GM12864 (cell line): ENCODE measurements at regions not wholly inside any gene's neighbourhood (a gene's known extent, or its start where the extent isn't known, plus 50 kb on each side); places are given as distances from the start of the nearest gene placed in this dataset.

Experiments
- DNase-seq: peaks from one replicate; pipeline ENCODE4 v3.0.0-alpha.2; 2011; ENCODE audit warnings: low read depth
- H3K4me3 ChIP-seq: 2 replicates; pipeline ENCODE4 v1.5.1; 2011; ENCODE audit warnings: mild to moderate bottlenecking, low read depth, low read length, control low read depth
- TF ChIP-seq, protein P1 (sequence below): IDR thresholded peaks from 2 replicates; pipeline ENCODE4 v1.5.1; 2011; ENCODE audit warnings: low read depth, mild to moderate bottlenecking, moderate library complexity, low read length, control low read depth, inconsistent platforms; ENCODE audit errors: missing control alignments

DNA sequence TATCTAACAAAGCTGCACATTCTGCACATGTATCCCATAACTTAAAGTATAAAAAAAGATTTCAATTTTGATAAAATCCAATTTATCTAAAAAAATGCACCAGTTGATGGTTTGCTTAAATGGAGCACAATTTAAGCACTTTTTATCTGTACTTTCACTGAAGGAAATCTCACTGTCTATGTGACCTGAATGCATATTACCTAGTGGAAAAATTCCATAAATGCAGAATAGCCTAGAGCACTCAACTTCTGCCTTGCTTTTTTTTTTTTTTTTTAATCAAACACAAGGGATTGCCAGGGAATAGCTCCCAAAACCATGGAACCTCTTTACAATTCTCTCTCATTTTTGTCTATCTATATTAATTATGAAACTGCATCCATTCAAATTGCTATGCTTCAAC, 80.4 kb downstream of the RFPL4B start:
- H3K4me3 ChIP-seq, result no peak overlapping the region
- no peak for DNase-seq
- TF ChIP-seq, protein P1, sequence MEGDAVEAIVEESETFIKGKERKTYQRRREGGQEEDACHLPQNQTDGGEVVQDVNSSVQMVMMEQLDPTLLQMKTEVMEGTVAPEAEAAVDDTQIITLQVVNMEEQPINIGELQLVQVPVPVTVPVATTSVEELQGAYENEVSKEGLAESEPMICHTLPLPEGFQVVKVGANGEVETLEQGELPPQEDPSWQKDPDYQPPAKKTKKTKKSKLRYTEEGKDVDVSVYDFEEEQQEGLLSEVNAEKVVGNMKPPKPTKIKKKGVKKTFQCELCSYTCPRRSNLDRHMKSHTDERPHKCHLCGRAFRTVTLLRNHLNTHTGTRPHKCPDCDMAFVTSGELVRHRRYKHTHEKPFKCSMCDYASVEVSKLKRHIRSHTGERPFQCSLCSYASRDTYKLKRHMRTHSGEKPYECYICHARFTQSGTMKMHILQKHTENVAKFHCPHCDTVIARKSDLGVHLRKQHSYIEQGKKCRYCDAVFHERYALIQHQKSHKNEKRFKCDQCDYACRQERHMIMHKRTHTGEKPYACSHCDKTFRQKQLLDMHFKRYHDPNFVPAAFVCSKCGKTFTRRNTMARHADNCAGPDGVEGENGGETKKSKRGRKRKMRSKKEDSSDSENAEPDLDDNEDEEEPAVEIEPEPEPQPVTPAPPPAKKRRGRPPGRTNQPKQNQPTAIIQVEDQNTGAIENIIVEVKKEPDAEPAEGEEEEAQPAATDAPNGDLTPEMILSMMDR, result no peak

DNA sequence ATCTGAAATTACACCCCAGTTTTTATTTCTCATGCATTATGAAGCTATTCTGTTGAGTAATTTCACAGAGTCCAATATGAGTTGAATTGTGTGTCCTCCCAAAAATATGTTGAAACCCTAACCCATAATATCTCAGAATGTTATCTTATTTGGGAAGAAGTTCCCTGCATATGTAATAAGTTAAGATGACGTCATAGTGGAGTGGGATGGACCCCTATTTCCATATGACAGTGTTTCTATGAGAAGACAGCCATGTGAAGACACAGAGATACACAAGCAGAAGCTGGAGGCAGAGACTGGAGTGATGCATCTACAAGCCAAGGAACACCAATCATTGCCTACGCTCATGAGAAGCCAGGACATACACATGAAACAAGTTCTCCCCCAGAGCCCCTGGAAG, 81.3 kb downstream of the RFPL4B start:
- no peak for DNase-seq
- no peak overlapping the region for H3K4me3 ChIP-seq
- TF ChIP-seq, protein P1, result no peak

DNA sequence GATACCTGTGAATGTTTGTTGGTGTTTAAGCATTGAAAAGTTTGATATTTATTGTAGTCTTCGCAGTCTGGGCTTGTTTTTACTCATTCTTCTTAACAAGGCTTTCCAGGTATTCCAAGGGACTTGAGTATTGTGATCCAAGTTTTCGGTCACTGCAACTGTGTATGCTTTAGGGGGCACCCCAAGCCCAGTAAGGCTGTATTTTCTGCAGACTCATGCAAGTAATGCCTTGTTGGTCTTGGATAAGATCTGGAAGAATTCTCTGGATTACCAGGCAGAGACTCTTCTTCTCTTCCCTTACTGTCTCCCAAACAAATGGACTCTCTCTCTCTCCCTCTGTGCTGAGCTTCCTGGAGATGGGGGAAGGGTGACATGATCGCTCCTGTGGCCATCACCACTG, 82.1 kb downstream of the RFPL4B start:
- TF ChIP-seq, protein P1, result no peak
- DNase-seq, result no peak
- no peak overlapping the region for H3K4me3 ChIP-seq

DNA sequence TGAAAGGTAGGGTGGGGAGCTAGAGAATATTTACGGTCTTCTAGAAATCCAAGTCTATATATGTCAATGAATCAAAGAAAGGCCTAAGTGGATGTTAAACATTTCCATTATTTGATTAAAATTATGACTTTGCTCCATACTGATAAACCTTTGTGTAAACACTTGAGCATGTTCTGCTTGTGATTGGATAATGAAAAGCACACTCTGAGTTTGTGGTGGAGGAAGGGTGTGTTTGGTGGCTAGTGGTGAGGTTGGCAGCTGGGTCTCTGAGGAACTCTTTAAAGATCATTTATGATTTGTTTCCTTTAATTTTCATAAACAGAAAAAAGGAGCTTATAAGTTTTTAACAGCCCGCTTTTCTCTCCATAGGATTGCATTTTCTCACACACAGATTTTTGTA, 84.7 kb downstream of the RFPL4B start:
- TF ChIP-seq, protein P1, result no peak
- H3K4me3 ChIP-seq, result no peak overlapping the region
- DNase-seq, result no peak

DNA sequence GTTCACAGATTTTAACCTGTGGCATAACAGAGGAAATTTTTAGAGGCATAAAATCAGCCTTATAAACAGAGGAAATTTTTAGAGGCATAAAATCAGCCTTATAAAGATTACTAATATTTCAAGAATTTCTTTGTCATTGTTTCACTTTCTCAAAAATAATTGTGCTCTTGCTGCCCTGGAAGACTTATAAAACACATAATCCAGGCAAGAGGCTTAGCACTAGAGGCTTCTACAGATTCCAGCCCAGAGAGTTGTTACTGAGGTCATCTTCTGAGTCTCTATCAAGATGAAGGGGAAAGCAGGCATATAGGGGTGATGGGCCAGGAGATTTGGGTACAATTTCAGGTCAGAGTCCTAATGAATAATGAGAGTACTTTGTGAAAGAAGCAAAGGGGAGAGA, 85.7 kb downstream of the RFPL4B start:
- DNase-seq, result no peak
- TF ChIP-seq, protein P1, result no peak
- no peak overlapping the region for H3K4me3 ChIP-seq

DNA sequence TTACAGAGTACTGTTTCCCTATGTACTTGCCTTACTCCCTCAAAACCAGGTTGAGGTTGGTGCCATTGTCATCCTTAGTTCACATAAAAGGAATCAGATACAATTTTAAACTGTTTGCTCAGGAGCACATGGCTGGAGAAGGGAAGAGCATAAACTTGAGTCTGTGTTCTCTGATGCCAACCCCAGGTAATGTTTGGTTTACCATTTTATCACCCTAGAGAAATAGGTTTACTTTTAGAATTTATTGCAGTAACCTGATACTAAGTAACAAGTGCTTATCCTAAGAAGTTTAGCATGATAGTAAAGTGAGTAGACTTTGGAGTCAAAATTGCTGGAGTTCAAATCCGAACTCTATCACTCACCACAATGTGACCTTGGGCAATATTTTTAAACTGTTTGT, 86.3 kb downstream of the RFPL4B start:
- no peak for DNase-seq
- no peak overlapping the region for H3K4me3 ChIP-seq
- TF ChIP-seq, protein P1, result no peak

DNA sequence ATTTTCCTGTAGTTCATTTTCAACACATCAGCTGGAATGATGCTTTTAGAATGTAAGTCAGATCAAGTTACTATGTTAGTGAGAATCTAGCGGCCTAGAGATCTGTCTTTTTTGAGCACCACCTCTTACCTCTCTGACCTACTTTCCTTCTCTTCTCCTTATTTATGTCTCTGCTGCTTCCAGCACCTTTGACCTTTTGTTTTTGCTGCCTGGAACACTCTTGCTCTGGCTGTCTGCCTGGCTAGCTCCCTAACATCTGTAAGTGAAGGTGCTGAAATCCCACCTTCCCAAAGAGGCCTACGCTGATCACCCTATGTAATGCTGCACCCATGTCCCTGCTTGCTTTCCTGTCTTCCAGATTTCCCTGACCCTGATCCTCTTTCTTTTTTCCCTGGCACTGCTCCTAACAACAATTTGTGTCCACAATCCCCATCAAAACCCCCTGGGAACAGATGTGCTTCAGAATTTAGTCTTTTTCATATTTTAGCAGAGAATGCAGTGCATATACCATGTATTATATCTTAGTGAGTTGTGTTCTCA, 87.8 kb downstream of the RFPL4B start:
- TF ChIP-seq, protein P1, result no peak
- DNase-seq, result no peak
- H3K4me3 ChIP-seq, result no peak overlapping the region
